ENCODE measurements at regions not wholly inside any gene's neighbourhood (a gene's known extent, or its start where the extent isn't known, plus 50 kb on each side); places are given as distances from the start of the nearest gene placed in this dataset.

GRCh38 chr2:199693861-199694260 is 157.1 kb downstream of the FTCDNL1 start:
- H3K9me3 ChIP-seq (replicated peaks in 1 of 2; ENCODE audit: control insufficient read depth in 1 of 2, insufficient read depth in 1 of 2, low read length in 2 of 2), result no peaks in the 10 kb centered on the region
- WGBS (ENCODE audit: insufficient coverage), result no CpG with 5 or more reads among the region's 1 CpG
- no peaks in the 10 kb centered on the region for H3K27me3 ChIP-seq (ENCODE audit: control insufficient read depth in 2 of 2, insufficient read depth in 2 of 2, low read length in 2 of 2)
- Mint-ChIP-seq H3K27me3 (ENCODE audit: low read depth in 3 of 3) (no peaks in the 10 kb centered on the region), H3K9me3 (peaks cover 0 to 4% (median 0%) of the 10 kb centered on the region in 7 donors), H3K4me3 (no peak overlapping the region), H3K4me1 (no peaks in the 10 kb centered on the region), H3K27ac (no peak overlapping the region), H3K36me3 (no peaks in the 10 kb centered on the region)
- H3K4me1 ChIP-seq (ENCODE audit: control insufficient read depth in 1 of 2, insufficient read depth in 2 of 2, low read length in 2 of 2), result no peaks in the 10 kb centered on the region
- no peaks in the 10 kb centered on the region for H3K79me2 ChIP-seq (ENCODE audit: insufficient read depth, low read length)
- no peak overlapping the region for H3K9ac ChIP-seq (ENCODE audit: insufficient read depth, low read length, poor library complexity, severe bottlenecking)
- no peak overlapping the region for H3K4me2 ChIP-seq (replicated peaks; ENCODE audit: extremely low read depth, low read length, poor library complexity, severe bottlenecking)
- no peak for DNase-seq
- H2AFZ ChIP-seq (ENCODE audit: insufficient read depth, low read depth, low read length, poor library complexity, severe bottlenecking), result no peak overlapping the region
- no peak for TF ChIP-seq CTCF (IDR thresholded peaks at IDR 0.05)
- no peaks in the 10 kb centered on the region for H4K20me1 ChIP-seq (ENCODE audit: insufficient read depth, low read length)
- no peak overlapping the region for H3K27ac ChIP-seq (ENCODE audit: low read depth in 1 of 2, low read length in 2 of 2)
- H3K4me3 ChIP-seq (replicated peaks in 1 of 3; ENCODE audit: low read depth in 2 of 3, low read length in 3 of 3), result no peak overlapping the region
- intact Hi-C loops (cut with micrococcal nuclease), result no loop called here
- H3K36me3 ChIP-seq (replicated peaks in 1 of 2; ENCODE audit: control insufficient read depth in 1 of 2, insufficient read depth in 2 of 2, low read length in 2 of 2), result no peaks in the 10 kb centered on the region

GRCh38 chr2:199692489-199692888 is 158.5 kb downstream of the FTCDNL1 start:
- Mint-ChIP-seq H3K36me3 (no peaks in the 10 kb centered on the region), H3K9me3 (peaks cover 0 to 4% (median 0%) of the 10 kb centered on the region in 7 donors), H3K27ac (no peak overlapping the region), H3K4me1 (no peaks in the 10 kb centered on the region), H3K4me3 (no peak overlapping the region), H3K27me3 (ENCODE audit: low read depth in 3 of 3) (no peaks in the 10 kb centered on the region)
- no peak for DNase-seq
- Histone ChIP-seq H3K4me2 (replicated peaks; ENCODE audit: extremely low read depth, low read length, poor library complexity, severe bottlenecking) (no peak overlapping the region), H3K36me3 (replicated peaks in 1 of 2; ENCODE audit: control insufficient read depth in 1 of 2, insufficient read depth in 2 of 2, low read length in 2 of 2) (no peaks in the 10 kb centered on the region), H3K4me3 (replicated peaks in 1 of 3; ENCODE audit: low read depth in 2 of 3, low read length in 3 of 3) (no peak overlapping the region), H3K9me3 (replicated peaks in 1 of 2; ENCODE audit: control insufficient read depth in 1 of 2, insufficient read depth in 1 of 2, low read length in 2 of 2) (no peaks in the 10 kb centered on the region), H2AFZ (ENCODE audit: insufficient read depth, low read depth, low read length, poor library complexity, severe bottlenecking) (no peak overlapping the region), H3K9ac (ENCODE audit: insufficient read depth, low read length, poor library complexity, severe bottlenecking) (no peak overlapping the region), H4K20me1 (ENCODE audit: insufficient read depth, low read length) (no peaks in the 10 kb centered on the region), H3K79me2 (ENCODE audit: insufficient read depth, low read length) (no peaks in the 10 kb centered on the region), H3K27me3 (ENCODE audit: control insufficient read depth in 2 of 2, insufficient read depth in 2 of 2, low read length in 2 of 2) (no peaks in the 10 kb centered on the region), H3K27ac (ENCODE audit: low read depth in 1 of 2, low read length in 2 of 2) (no peak overlapping the region), H3K4me1 (ENCODE audit: control insufficient read depth in 1 of 2, insufficient read depth in 2 of 2, low read length in 2 of 2) (no peaks in the 10 kb centered on the region)
- WGBS (ENCODE audit: insufficient coverage), result no CpG with 5 or more reads among the region's 3 CpGs
- no peak for TF ChIP-seq CTCF (IDR thresholded peaks at IDR 0.05)
- intact Hi-C loops (cut with micrococcal nuclease), result no loop called here

Measured in CD14-positive monocyte (primary cell).